Gastrocnemius medialis (tissue), 4 donors: ENCODE measurements at regions not wholly inside any gene's neighbourhood (a gene's known extent, or its start where the extent isn't known, plus 50 kb on each side); places are given as distances from the start of the nearest gene placed in this dataset.

Experiments used
- ATAC-seq, 2 donors: fragments of 150-250 bp; one replicate each; pipeline ENCODE4 v1.9.1; 2016
- DNase-seq, 2 donors: peaks; one replicate each; pipeline ENCODE4 v3.0.0-alpha.2; 2019
- H3K27ac ChIP-seq, 4 donors: fragments of 200-600 bp; sonication (generic); 1 replicate in 1 of 4; 2 replicates in 3 of 4; pipeline ENCODE4 v1.5.1; 2016 to 2018; ENCODE audit warnings: mild to moderate bottlenecking in 2 of 4, moderate library complexity in 1 of 4
- H3K27me3 ChIP-seq, 3 donors: fragments of 200-600 bp; sonication (generic) in 2 of 3; 1 replicate in 1 of 3; 2 replicates in 2 of 3; pipeline versions ENCODE4 v1.5.1 to v1.6.0; 2016 to 2019; ENCODE audit warnings: mild to moderate bottlenecking in 1 of 3, moderate library complexity in 1 of 3
- H3K36me3 ChIP-seq, 2 donors: fragments of 200-600 bp; sonication (generic) in 1 of 2; one replicate each; pipeline ENCODE4 v1.5.1; 2017 to 2018
- H3K4me1 ChIP-seq, 2 donors: fragments of 200-600 bp; sonication (generic) in 1 of 2; one replicate each; pipeline ENCODE4 v1.5.1; 2016 to 2017; ENCODE audit warnings: mild to moderate bottlenecking in 2 of 2
- H3K4me3 ChIP-seq, 4 donors: fragments of 200-600 bp; sonication (generic) in 3 of 4; 1 replicate in 1 of 4; 2 replicates in 3 of 4; pipeline ENCODE4 v1.5.1; 2016 to 2019; ENCODE audit warnings: mild to moderate bottlenecking in 2 of 4
- H3K9me3 ChIP-seq, 3 donors: fragments of 200-600 bp; sonication (generic) in 2 of 3; 1 replicate in 1 of 3; 2 replicates in 2 of 3; pipeline ENCODE4 v1.5.1; 2016 to 2019
- POLR2A ChIP-seq, 2 donors: fragments of 450-650 bp; IDR thresholded peaks; one replicate each; pipeline ENCODE4 v1.6.1; 2017; ENCODE audit warnings: antibody characterized with exemption in 2 of 2, mild to moderate bottlenecking in 2 of 2, moderate library complexity in 2 of 2
- in situ Hi-C, 4 donors: fragments of 200-750 bp; cut with MboI; loops; one replicate each; pipeline versions ENCODE4 v1.15.0 to v1.8.0; 2017; ENCODE audit warnings: low sequenced_read_pairs in 4 of 4
- intact Hi-C: fragments of 100-400 bp; cut with DNase I; formaldehyde crosslinking; loops from one replicate; pipeline ENCODE4 v1.15.1; 2023; ENCODE audit warnings: low total_unique reads
- TF ChIP-seq, protein P1 (sequence below), 5 experiments: fragments of 450-650 bp in 3 of 5; fragments of 200-600 bp in 2 of 5; sonication (generic) in 2 of 5; IDR thresholded peaks in 4 of 5; conservative IDR thresholded peaks in 1 of 5; 1 replicate in 4 of 5; 2 replicates in 1 of 5; pipeline ENCODE4 v1.5.1; 2016 to 2019; ENCODE audit warnings: antibody characterized with exemption in 5 of 5, mild to moderate bottlenecking in 3 of 5, moderate library complexity in 3 of 5

DNA sequence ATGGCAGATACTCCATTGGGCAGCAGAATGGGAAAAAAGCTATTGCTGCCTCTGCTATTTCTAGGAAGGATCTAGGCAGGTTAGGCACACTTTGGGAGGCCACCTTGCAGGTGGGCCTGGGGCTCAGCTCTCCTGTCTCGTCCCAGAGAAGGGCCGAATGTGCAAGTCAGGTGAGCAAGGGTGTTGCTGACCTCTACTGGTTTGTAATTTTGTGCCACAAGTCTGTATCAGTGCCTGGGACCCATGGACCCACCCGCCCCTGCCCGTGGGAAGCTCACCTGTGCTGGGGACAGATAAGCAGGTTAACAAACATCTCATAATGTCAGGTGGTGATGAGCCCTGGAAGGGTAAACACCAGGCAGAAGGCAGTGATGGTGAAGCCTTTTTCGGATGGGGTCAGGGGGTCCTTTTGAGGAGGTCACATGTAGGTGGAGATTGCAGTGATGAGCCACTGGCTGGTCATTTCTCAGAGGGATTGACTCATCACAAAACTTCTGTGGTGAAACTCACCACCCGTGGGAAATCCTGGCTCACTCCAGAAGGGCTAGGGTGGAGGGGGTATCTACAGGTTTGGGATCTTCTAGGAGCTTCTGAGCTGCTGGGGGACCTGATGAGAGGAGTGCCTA lies 161.3 kb downstream of the KLF13 start:
- H3K4me3 ChIP-seq, result no peak overlapping the region
- H3K9me3 ChIP-seq, result no peaks in the 10 kb centered on the region
- peaks cover under 1 to 5% (median 4%) of the 10 kb centered on the region in 3 donors for H3K27me3 ChIP-seq
- no peak for TF ChIP-seq POLR2A (IDR thresholded peaks at IDR 0.05)
- TF ChIP-seq, protein P1, sequence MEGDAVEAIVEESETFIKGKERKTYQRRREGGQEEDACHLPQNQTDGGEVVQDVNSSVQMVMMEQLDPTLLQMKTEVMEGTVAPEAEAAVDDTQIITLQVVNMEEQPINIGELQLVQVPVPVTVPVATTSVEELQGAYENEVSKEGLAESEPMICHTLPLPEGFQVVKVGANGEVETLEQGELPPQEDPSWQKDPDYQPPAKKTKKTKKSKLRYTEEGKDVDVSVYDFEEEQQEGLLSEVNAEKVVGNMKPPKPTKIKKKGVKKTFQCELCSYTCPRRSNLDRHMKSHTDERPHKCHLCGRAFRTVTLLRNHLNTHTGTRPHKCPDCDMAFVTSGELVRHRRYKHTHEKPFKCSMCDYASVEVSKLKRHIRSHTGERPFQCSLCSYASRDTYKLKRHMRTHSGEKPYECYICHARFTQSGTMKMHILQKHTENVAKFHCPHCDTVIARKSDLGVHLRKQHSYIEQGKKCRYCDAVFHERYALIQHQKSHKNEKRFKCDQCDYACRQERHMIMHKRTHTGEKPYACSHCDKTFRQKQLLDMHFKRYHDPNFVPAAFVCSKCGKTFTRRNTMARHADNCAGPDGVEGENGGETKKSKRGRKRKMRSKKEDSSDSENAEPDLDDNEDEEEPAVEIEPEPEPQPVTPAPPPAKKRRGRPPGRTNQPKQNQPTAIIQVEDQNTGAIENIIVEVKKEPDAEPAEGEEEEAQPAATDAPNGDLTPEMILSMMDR (IDR thresholded peaks at IDR 0.05 in 4 of 5, conservative IDR thresholded peaks at IDR 0.05 in 1 of 5), result no peak
- no peak overlapping the region for H3K27ac ChIP-seq
- intact Hi-C loops (loop anchor here (1.0 to 5.0 kb wide), 3 partner anchors 161 to 288 kb away; partner anchors contain the start of gene KLF13), in situ Hi-C loops (loop anchor here (5.0 to 10.0 kb wide), 5 partner anchors 63 to 286 kb away; no protein-coding TSS in a partner anchor)
- peak in 1 of 2 donors; percentile 13 for DNase-seq
- no peaks in the 10 kb centered on the region for H3K36me3 ChIP-seq
- H3K4me1 ChIP-seq, result peaks cover 8 to 21% of the 10 kb centered on the region in 2 donors
- ATAC-seq, result peak in 1 of 2 donors; percentile 10

DNA sequence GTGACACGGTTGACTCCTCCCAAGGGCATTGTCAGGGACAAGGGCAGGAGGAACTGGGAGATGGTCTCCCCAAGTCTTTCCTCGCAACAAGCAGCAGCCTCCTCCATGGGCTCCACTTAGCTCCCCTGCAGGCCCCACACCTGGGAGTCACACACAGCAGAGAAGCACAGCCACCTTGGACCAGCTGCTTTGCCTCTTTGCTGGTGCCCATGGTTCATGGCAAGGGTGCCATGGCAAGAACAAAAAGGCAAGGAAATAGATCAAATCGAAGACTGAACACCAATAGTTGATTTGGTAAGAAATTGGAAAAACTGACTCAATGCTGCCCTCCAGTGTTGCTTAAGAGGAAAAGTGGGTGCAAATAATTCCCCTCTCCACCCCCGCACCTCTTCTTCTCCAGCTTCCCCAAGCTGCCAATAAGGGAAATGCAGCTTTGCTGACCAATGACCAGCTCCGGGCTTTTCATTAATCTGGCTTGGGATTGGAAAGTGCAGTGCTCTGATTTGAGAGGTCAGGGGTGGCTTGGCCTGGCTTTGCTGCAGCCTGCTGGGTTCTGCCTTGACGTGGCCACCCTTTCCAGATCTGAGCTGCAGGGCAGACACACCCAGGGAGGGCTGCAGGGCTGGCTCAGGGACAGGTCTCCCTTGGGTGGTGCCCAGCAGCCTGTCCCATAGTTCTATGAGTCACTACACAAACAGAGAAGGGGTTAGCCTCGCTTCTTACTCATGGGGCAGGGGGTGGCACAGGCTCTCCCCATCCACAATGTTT lies 162.0 kb downstream of the KLF13 start:
- intact Hi-C loops (loop anchor here (1.0 to 5.0 kb wide), 3 partner anchors 161 to 288 kb away; partner anchors contain the start of gene KLF13), in situ Hi-C loops (loop anchor here (5.0 to 10.0 kb wide), 5 partner anchors 64 to 286 kb away; no protein-coding TSS in a partner anchor)
- Histone ChIP-seq H3K36me3 (no peaks in the 10 kb centered on the region), H3K4me3 (no peak overlapping the region), H3K27ac (no peak overlapping the region), H3K4me1 (peaks cover 8 to 21% of the 10 kb centered on the region in 2 donors), H3K9me3 (no peaks in the 10 kb centered on the region), H3K27me3 (peaks cover 0 to 3% (median 0%) of the 10 kb centered on the region in 3 donors)
- TF ChIP-seq POLR2A (IDR thresholded peaks at IDR 0.05), result no peak
- TF ChIP-seq, protein P1 (IDR thresholded peaks at IDR 0.05 in 4 of 5, conservative IDR thresholded peaks at IDR 0.05 in 1 of 5), result peak; percentile 74 to 89 (median 80)
- DNase-seq, result peak; percentile 29 to 43
- peak; percentile 61 to 70 for ATAC-seq

DNA sequence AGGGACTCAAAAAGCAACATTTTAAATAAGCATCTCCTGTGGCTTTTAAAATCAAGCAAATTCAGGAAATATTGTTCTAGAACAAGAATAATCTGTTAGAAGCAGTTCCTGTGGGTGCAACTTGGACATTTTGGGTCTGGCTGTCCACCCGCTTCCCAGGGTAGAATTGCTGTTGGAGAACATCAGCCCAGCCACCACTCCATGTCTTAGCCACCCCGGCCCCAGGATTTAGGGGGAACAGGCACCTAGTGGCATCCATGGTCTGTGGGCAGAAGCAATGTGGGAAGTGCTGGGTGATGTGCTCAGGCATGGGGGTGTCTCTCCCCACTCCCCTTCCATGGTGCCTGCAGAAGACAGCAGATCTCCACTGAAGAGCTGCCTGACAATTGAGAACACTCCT lies 162.6 kb downstream of the KLF13 start:
- ATAC-seq (no peak), DNase-seq (peak in 1 of 2 donors; percentile 5)
- Histone ChIP-seq H3K4me3 (no peak overlapping the region), H3K27me3 (peaks cover 0 to under 1% (median 0%) of the 10 kb centered on the region in 3 donors), H3K4me1 (peaks cover 8 to 21% of the 10 kb centered on the region in 2 donors), H3K9me3 (no peaks in the 10 kb centered on the region), H3K27ac (no peak overlapping the region), H3K36me3 (no peaks in the 10 kb centered on the region)
- in situ Hi-C loops, result loop anchor here (5.0 to 10.0 kb wide), 5 partner anchors 64 to 287 kb away; no protein-coding TSS in a partner anchor
- TF ChIP-seq POLR2A (IDR thresholded peaks at IDR 0.05), result no peak
- TF ChIP-seq, protein P1 (IDR thresholded peaks at IDR 0.05 in 4 of 5, conservative IDR thresholded peaks at IDR 0.05 in 1 of 5), result no peak
- intact Hi-C loops, result loop anchor here (5.0 kb wide), 1 partner anchor 162 kb away; the partner anchor contains the start of gene KLF13

DNA sequence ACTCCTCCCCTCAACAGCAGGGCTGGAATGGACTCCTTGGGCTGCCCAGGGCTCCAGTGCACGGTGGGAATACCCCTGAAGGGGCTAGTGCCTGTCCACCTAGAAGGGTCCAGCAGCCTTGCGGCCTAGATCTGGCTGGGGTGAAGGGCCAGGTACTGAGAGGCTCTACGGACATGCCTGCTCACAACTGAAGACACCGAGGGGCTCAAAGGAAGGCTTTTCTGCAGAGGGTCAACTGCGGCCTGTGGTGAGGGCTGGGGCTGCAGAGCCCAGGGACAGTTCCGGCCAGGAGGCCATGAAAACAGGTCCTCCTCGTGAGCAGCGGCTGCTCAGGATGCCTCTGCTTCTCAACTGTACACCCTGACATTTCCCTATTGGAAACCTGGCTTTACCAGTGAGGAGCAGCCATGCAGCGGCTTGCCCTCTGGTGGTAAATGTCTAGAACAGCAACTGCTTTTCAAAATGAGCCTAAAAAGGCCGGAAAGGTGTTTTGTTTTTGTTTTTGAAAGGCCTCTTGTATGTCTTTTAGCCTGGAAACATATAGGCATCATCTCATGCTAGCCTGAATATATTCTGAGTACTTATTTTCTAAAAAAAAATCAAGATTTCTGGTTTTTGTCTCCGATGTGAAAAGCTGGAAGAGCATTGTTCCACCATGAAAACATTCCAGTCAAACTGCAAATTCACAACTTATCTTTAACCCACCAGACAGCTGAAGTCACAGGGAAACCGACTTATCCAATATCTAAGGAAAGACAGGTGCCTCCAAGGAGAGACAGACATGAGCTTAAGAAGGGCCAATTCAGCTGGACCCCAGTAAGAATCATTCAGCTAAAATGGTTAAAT lies 163.4 kb downstream of the KLF13 start:
- in situ Hi-C loops, result loop anchor here (5.0 to 10.0 kb wide), 5 partner anchors 65 to 288 kb away; no protein-coding TSS in a partner anchor

More for the DNA sequence above, 163.4 kb downstream of the KLF13 start:
- no peak overlapping the region for H3K4me3 ChIP-seq
- H3K27ac ChIP-seq, result no peak overlapping the region
- H3K36me3 ChIP-seq, result no peaks in the 10 kb centered on the region
- no peaks in the 10 kb centered on the region for H3K27me3 ChIP-seq
- peaks cover 8 to 21% of the 10 kb centered on the region in 2 donors for H3K4me1 ChIP-seq
- intact Hi-C loops, result loop anchor here (1.0 to 10.0 kb wide), 4 partner anchors 49 to 825 kb away; partner anchors contain the start of gene KLF13
- peak in 1 of 2 donors; percentile 24 for DNase-seq
- no peak for TF ChIP-seq POLR2A (IDR thresholded peaks at IDR 0.05)
- TF ChIP-seq, protein P1 (IDR thresholded peaks at IDR 0.05 in 4 of 5, conservative IDR thresholded peaks at IDR 0.05 in 1 of 5), result peak; percentile 79 to 89 (median 85)
- H3K9me3 ChIP-seq, result no peaks in the 10 kb centered on the region
- peak; percentile 79 to 80 for ATAC-seq
